Immature natural killer cell (primary cell): ENCODE measurements at regions not wholly inside any gene's neighbourhood (a gene's known extent, or its start where the extent isn't known, plus 50 kb on each side); places are given as distances from the start of the nearest gene placed in this dataset.
"Not testable (repeated sequence)": the region's sequence is repeated elsewhere in the genome, so short reads cannot be mapped to it uniquely, and the experiment has no call there.

Experiments
- DNase-seq, 3 donors: peaks; one replicate each; pipeline ENCODE4 v3.0.0; 2022; ENCODE audit warnings: mixed read lengths in 1 of 3
- H3K27ac Mint-ChIP-seq, 6 donors: one replicate each; pipeline ENCODE4 v1.8.0; 2020; ENCODE audit warnings: mixed read lengths in 6 of 6, mild to moderate bottlenecking in 5 of 6, inconsistent platforms in 4 of 6, moderate library complexity in 3 of 6
- H3K27me3 Mint-ChIP-seq, 3 donors: one replicate each; pipeline ENCODE4 v1.8.0; 2020 to 2021; ENCODE audit warnings: low read depth in 3 of 3, mild to moderate bottlenecking in 3 of 3, mixed read lengths in 3 of 3, moderate library complexity in 3 of 3, inconsistent platforms in 1 of 3
- H3K36me3 Mint-ChIP-seq, 3 donors: one replicate each; pipeline ENCODE4 v1.8.0; 2020; ENCODE audit warnings: mixed read lengths in 3 of 3, inconsistent platforms in 2 of 3, mild to moderate bottlenecking in 2 of 3
- H3K4me1 Mint-ChIP-seq, 2 donors: one replicate each; pipeline ENCODE4 v1.8.0; 2020; ENCODE audit warnings: inconsistent platforms in 2 of 2, mild to moderate bottlenecking in 2 of 2, mixed read lengths in 2 of 2, moderate library complexity in 1 of 2
- H3K4me3 Mint-ChIP-seq, 5 donors: one replicate each; pipeline ENCODE4 v1.8.0; 2020; ENCODE audit warnings: mild to moderate bottlenecking in 5 of 5, mixed read lengths in 5 of 5, inconsistent platforms in 3 of 5, moderate library complexity in 3 of 5
- H3K9me3 Mint-ChIP-seq, 6 donors: one replicate each; pipeline ENCODE4 v1.8.0; 2020; ENCODE audit warnings: mild to moderate bottlenecking in 6 of 6, mixed read lengths in 6 of 6, inconsistent platforms in 4 of 6, moderate library complexity in 3 of 6

GRCh38 chr9:26613851-26614350, 278.7 kb downstream of the CAAP1 start:
- peaks cover 0 to 24% (median 7%) of the 10 kb centered on the region in 6 donors for H3K9me3 Mint-ChIP-seq
- H3K4me3 Mint-ChIP-seq, H3K27me3 Mint-ChIP-seq, H3K36me3 Mint-ChIP-seq, H3K27ac Mint-ChIP-seq, H3K4me1 Mint-ChIP-seq, DNase-seq: not testable (repeated sequence)

- H3K4me1 Mint-ChIP-seq = no peaks in the 10 kb centered on the region
- DNase-seq = no peak
- peaks cover 2 to 25% (median 8%) of the 10 kb centered on the region in 6 donors for H3K9me3 Mint-ChIP-seq
- H3K27me3 Mint-ChIP-seq = peaks cover 0 to 2% (median 0%) of the 10 kb centered on the region in 3 donors
- H3K4me3 Mint-ChIP-seq = no peak overlapping the region
- peaks cover 0 to 3% (median 0%) of the 10 kb centered on the region in 3 donors for H3K36me3 Mint-ChIP-seq
- no peak overlapping the region for H3K27ac Mint-ChIP-seq
Measured at GRCh38 chr9:26612211-26612610, 280.4 kb downstream of the CAAP1 start.

GRCh38 chr9:26606756-26607155, 285.8 kb downstream of the CAAP1 start:
- H3K27me3 Mint-ChIP-seq = no peaks in the 10 kb centered on the region
- H3K9me3 Mint-ChIP-seq = peaks cover 0 to 25% (median 7%) of the 10 kb centered on the region in 6 donors
- no peak for DNase-seq
- peaks cover 0 to 4% (median 0%) of the 10 kb centered on the region in 3 donors for H3K36me3 Mint-ChIP-seq
- no peak overlapping the region for H3K4me3 Mint-ChIP-seq
- no peaks in the 10 kb centered on the region for H3K4me1 Mint-ChIP-seq
- no peak overlapping the region for H3K27ac Mint-ChIP-seq

GRCh38 chr9:26605367-26605766, 287.2 kb downstream of the CAAP1 start:
- peaks cover 0 to 34% (median 8%) of the 10 kb centered on the region in 6 donors for H3K9me3 Mint-ChIP-seq
- DNase-seq = no peak
- no peak overlapping the region for H3K27ac Mint-ChIP-seq
- no peaks in the 10 kb centered on the region for H3K27me3 Mint-ChIP-seq
- peaks cover 0 to 4% (median 0%) of the 10 kb centered on the region in 3 donors for H3K36me3 Mint-ChIP-seq
- no peak overlapping the region for H3K4me3 Mint-ChIP-seq
- no peaks in the 10 kb centered on the region for H3K4me1 Mint-ChIP-seq

GRCh38 chr9:26604076-26604662, 288.4 kb downstream of the CAAP1 start:
- Mint-ChIP-seq H3K9me3 (peaks cover 3 to 39% (median 8%) of the 10 kb centered on the region in 6 donors), H3K27me3 (no peaks in the 10 kb centered on the region), H3K36me3 (peaks cover 0 to 4% (median 0%) of the 10 kb centered on the region in 3 donors), H3K27ac (no peak overlapping the region), H3K4me3 (no peak overlapping the region), H3K4me1 (no peaks in the 10 kb centered on the region)
- no peak for DNase-seq

GRCh38 chr9:26603617-26604016, 289.0 kb downstream of the CAAP1 start:
- H3K27me3 Mint-ChIP-seq = no peaks in the 10 kb centered on the region
- no peaks in the 10 kb centered on the region for H3K4me1 Mint-ChIP-seq
- no peak for DNase-seq
- peaks cover 3 to 39% (median 8%) of the 10 kb centered on the region in 6 donors for H3K9me3 Mint-ChIP-seq
- H3K4me3 Mint-ChIP-seq = no peak overlapping the region
- peaks cover 0 to 4% (median 0%) of the 10 kb centered on the region in 3 donors for H3K36me3 Mint-ChIP-seq
- no peak overlapping the region for H3K27ac Mint-ChIP-seq

- Mint-ChIP-seq H3K4me3 (no peak overlapping the region), H3K27me3 (no peaks in the 10 kb centered on the region), H3K9me3 (peaks cover 5 to 40% (median 16%) of the 10 kb centered on the region in 6 donors), H3K4me1 (no peaks in the 10 kb centered on the region), H3K36me3 (peaks cover 0 to 6% (median 0%) of the 10 kb centered on the region in 3 donors), H3K27ac (no peak overlapping the region)
- DNase-seq = no peak
Measured at GRCh38 chr9:26597542-26598149, 295.0 kb downstream of the CAAP1 start.

GRCh38 chr9:26579056-26579455, 313.5 kb downstream of the CAAP1 start:
- peaks cover 0 to 16% (median 3%) of the 10 kb centered on the region in 6 donors for H3K9me3 Mint-ChIP-seq
- H3K27me3 Mint-ChIP-seq = no peaks in the 10 kb centered on the region
- no peaks in the 10 kb centered on the region for H3K4me1 Mint-ChIP-seq
- H3K27ac Mint-ChIP-seq = no peak overlapping the region
- no peaks in the 10 kb centered on the region for H3K36me3 Mint-ChIP-seq
- no peak overlapping the region for H3K4me3 Mint-ChIP-seq
- no peak for DNase-seq

- peaks cover 0 to 27% (median 4%) of the 10 kb centered on the region in 6 donors for H3K9me3 Mint-ChIP-seq
- no peak for DNase-seq
- H3K27ac Mint-ChIP-seq = no peak overlapping the region
- no peak overlapping the region for H3K4me3 Mint-ChIP-seq
- H3K4me1 Mint-ChIP-seq = no peaks in the 10 kb centered on the region
- no peaks in the 10 kb centered on the region for H3K36me3 Mint-ChIP-seq
- H3K27me3 Mint-ChIP-seq = no peaks in the 10 kb centered on the region
Measured at GRCh38 chr9:26574898-26575440, 317.6 kb downstream of the CAAP1 start.

- Mint-ChIP-seq H3K27ac (no peak overlapping the region), H3K4me3 (no peak overlapping the region), H3K36me3 (no peaks in the 10 kb centered on the region), H3K4me1 (no peaks in the 10 kb centered on the region), H3K9me3 (peaks cover 0 to 27% (median 4%) of the 10 kb centered on the region in 6 donors), H3K27me3 (no peaks in the 10 kb centered on the region)
- DNase-seq = no peak
Measured at GRCh38 chr9:26574256-26574655, 318.3 kb downstream of the CAAP1 start.

GRCh38 chr9:26567976-26568375, 324.6 kb downstream of the CAAP1 start:
- Mint-ChIP-seq H3K4me3 (no peak overlapping the region), H3K9me3 (peaks cover 0 to 26% (median 12%) of the 10 kb centered on the region in 6 donors), H3K27ac (no peak overlapping the region), H3K4me1 (no peaks in the 10 kb centered on the region), H3K27me3 (peaks cover 0 to 3% (median 0%) of the 10 kb centered on the region in 3 donors), H3K36me3 (no peaks in the 10 kb centered on the region)
- DNase-seq = no peak

GRCh38 chr9:26566141-26566540, 326.5 kb downstream of the CAAP1 start:
- H3K9me3 Mint-ChIP-seq = peaks cover 0 to 30% (median 4%) of the 10 kb centered on the region in 6 donors
- H3K4me1 Mint-ChIP-seq = no peaks in the 10 kb centered on the region
- H3K27me3 Mint-ChIP-seq = peaks cover 0 to 4% (median 0%) of the 10 kb centered on the region in 3 donors
- H3K4me3 Mint-ChIP-seq = no peak overlapping the region
- no peaks in the 10 kb centered on the region for H3K36me3 Mint-ChIP-seq
- no peak for DNase-seq
- H3K27ac Mint-ChIP-seq = no peak overlapping the region

GRCh38 chr9:26565118-26565517, 327.5 kb downstream of the CAAP1 start:
- H3K36me3 Mint-ChIP-seq = no peaks in the 10 kb centered on the region
- H3K27me3 Mint-ChIP-seq = peaks cover 0 to 4% (median 0%) of the 10 kb centered on the region in 3 donors
- H3K4me1 Mint-ChIP-seq = no peaks in the 10 kb centered on the region
- H3K27ac Mint-ChIP-seq = no peak overlapping the region
- no peak overlapping the region for H3K4me3 Mint-ChIP-seq
- DNase-seq = no peak
- H3K9me3 Mint-ChIP-seq = peaks cover 0 to 30% (median 7%) of the 10 kb centered on the region in 6 donors

- H3K27ac Mint-ChIP-seq = no peak overlapping the region
- H3K4me1 Mint-ChIP-seq = no peaks in the 10 kb centered on the region
- no peak for DNase-seq
- no peak overlapping the region for H3K4me3 Mint-ChIP-seq
- peaks cover 0 to 4% (median 0%) of the 10 kb centered on the region in 3 donors for H3K27me3 Mint-ChIP-seq
- H3K36me3 Mint-ChIP-seq = no peaks in the 10 kb centered on the region
- peaks cover 5 to 33% (median 11%) of the 10 kb centered on the region in 6 donors for H3K9me3 Mint-ChIP-seq
Measured at GRCh38 chr9:26562338-26562737, 330.3 kb downstream of the CAAP1 start.
